Skeletal muscle tissue (tissue), 3 donors: ENCODE measurements at regions not wholly inside any gene's neighbourhood (a gene's known extent, or its start where the extent isn't known, plus 50 kb on each side); places are given as distances from the start of the nearest gene placed in this dataset.

Source experiments
- H3K27ac ChIP-seq: one replicate; pipeline ENCODE4 v1.7.0; 2013; ENCODE audit warnings: mild to moderate bottlenecking, low read depth, low read length, inconsistent platforms
- H3K27me3 ChIP-seq, 3 donors: one replicate each; pipeline ENCODE4 v1.7.0; 2013; ENCODE audit warnings: low read length in 3 of 3; ENCODE audit not compliant: control insufficient read depth in 3 of 3, insufficient read depth in 3 of 3
- H3K36me3 ChIP-seq, 3 donors: one replicate each; pipeline ENCODE4 v1.7.0; 2013; ENCODE audit warnings: low read length in 3 of 3; ENCODE audit not compliant: control insufficient read depth in 3 of 3, insufficient read depth in 3 of 3
- H3K4me1 ChIP-seq, 3 donors: one replicate each; pipeline ENCODE4 v1.7.0; 2013; ENCODE audit warnings: low read length in 3 of 3, mild to moderate bottlenecking in 3 of 3; ENCODE audit not compliant: control insufficient read depth in 3 of 3, insufficient read depth in 3 of 3
- H3K4me3 ChIP-seq, 3 donors: one replicate each; pipeline ENCODE4 v1.7.0; 2013; ENCODE audit warnings: low read length in 3 of 3
- H3K9ac ChIP-seq, 3 donors: one replicate each; pipeline ENCODE4 v1.7.0; 2013; ENCODE audit warnings: low read length in 3 of 3, mild to moderate bottlenecking in 3 of 3, moderate library complexity in 2 of 3, low read depth in 1 of 3
- H3K9me3 ChIP-seq, 3 donors: one replicate each; pipeline ENCODE4 v1.7.0; 2013; ENCODE audit warnings: low read length in 3 of 3; ENCODE audit not compliant: control insufficient read depth in 3 of 3
- donor health status: Osteomylitis.

DNA sequence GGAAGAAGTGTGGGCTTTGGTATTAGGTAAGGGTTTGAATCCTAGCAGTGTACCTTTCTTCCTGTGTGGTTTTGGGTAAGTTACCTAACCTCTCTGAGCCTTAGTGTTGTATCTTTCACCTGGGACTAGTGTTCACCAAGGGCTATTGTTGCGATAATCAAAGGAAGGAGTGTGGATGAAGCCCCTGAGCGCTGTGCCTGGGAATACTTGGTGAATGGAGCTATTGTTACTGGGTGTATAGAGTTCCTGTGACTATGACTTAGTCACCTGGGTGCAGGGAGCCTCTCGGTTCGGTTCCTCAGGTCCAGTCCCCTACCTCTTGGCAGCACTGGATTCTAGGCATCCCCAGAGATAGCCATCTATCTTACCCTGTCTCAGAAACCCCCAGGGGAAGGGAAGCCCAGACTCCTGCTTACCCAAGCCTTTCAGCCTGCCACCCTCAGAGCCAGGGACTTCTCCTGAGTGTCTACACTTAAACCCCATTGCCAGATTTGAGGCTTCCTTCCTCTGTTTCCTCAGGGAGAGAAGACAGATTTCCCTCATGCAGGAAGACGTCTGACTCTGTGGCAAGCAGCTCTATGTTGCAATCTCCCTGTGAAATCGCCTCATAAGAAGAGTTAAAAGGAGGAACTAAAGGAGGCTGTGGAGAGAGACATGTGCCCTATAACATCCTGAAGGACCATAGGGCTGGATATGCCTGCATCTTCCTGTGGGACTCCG is 181.0 kb upstream of the PITX1 start:
- H3K4me3 ChIP-seq, result no peak overlapping the region
- peaks cover 45 to 61% (median 57%) of the 10 kb centered on the region in 3 donors for H3K4me1 ChIP-seq
- H3K27ac ChIP-seq, result no peak overlapping the region
- H3K27me3 ChIP-seq, result no peaks in the 10 kb centered on the region
- H3K9ac ChIP-seq, result no peak overlapping the region
- no peaks in the 10 kb centered on the region for H3K9me3 ChIP-seq
- no peaks in the 10 kb centered on the region for H3K36me3 ChIP-seq

DNA sequence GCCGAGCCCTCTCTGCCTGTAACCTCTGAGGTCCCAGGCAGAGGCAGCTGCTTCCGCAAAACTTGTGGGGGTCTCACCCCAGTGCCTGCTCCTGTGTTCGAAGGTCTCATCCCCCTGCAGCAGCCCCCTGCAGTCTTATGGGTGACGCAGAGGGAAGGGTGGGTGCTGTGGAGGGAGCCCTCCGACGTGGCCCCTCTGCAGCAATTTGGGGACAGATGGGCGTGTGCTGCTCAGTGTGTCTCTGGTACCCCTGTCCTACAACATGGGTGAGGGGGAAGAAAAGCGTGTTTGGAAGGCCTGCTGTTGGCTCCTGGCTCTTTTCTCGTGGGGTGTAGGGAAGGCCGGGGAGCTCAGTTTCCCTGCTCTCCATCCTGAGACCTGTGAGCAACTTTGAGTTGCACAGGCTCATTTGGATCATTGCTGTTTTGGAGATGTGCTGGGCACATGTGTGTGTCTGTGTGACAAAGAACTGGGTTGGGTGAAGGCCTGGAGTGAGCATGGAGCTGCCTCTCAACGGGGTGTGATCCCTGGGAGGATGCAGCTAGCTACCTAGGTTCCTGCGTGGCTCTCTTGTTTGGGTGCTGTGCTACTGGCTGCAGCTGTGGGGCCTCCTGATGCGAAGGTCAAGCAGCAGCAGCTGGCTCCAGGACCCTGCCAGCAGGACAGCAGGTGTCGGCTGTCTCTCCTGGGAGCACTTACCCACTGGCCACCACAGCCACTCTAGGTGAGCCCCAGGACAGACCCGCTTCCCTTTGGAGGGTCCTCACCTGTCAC is 179.6 kb upstream of the PITX1 start:
- Histone ChIP-seq H3K4me3 (no peak overlapping the region), H3K36me3 (no peaks in the 10 kb centered on the region), H3K4me1 (peaks cover 45 to 69% (median 65%) of the 10 kb centered on the region in 3 donors), H3K27ac (no peak overlapping the region), H3K9me3 (no peaks in the 10 kb centered on the region), H3K9ac (peak overlapping the region in 1 of 3 donors; percentile 25), H3K27me3 (no peaks in the 10 kb centered on the region)

DNA sequence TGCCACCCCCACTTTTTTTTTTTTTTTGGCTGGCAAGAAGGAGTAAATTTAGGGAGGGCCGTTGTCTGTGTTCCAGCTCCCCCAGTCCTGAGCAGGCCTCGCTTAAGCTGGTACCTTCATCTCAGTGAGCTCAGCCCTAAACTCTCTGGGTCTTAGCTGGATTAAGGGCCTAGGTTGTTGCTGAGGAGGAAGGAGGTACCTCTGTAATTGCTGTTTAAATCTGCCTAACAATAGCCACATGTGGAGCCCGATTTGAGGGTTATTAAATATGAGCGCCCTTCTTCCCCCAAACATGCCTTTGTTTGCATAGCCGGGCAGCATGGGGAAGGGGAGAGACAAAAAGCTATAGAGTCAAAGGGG is 179.0 kb upstream of the PITX1 start:
- no peaks in the 10 kb centered on the region for H3K27me3 ChIP-seq
- H3K4me3 ChIP-seq, result no peak overlapping the region
- no peaks in the 10 kb centered on the region for H3K9me3 ChIP-seq
- H3K4me1 ChIP-seq, result peaks cover 48 to 75% (median 65%) of the 10 kb centered on the region in 3 donors
- no peaks in the 10 kb centered on the region for H3K36me3 ChIP-seq
- peak overlapping the region in 1 of 3 donors; percentile 25 for H3K9ac ChIP-seq
- no peak overlapping the region for H3K27ac ChIP-seq

DNA sequence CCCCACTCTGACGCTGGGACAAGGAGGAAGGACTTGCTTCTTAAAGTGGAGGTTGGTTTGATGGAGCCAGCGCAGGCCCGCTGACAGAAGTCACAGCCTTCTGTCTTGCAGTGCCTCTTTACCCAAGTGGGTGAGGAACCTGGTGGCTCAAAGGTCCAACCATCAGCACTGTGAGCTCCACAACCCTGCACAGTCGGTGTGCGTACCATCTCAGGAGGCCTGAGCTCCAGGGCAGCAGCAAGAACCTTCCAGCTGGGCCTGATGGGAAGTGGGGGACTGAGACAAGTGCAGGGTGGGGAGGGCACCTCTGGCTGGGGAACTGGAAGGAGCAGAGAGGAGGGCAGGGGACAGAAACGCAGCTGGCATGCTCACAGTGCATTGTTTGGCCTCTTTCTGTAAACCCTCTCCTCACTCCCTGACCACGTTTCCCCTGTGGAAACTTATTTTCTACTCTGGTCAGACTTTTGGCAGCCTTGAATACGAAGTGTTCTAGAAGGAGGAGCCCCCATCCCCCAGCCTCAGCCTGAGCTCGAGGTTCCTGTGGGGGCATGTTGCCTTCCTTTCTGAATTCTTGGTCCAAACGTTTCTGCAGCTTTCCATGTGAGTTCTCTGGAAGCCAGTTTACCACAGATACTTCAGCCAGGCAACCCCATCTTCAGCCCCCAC is 178.5 kb upstream of the PITX1 start:
- no peaks in the 10 kb centered on the region for H3K36me3 ChIP-seq

DNA sequence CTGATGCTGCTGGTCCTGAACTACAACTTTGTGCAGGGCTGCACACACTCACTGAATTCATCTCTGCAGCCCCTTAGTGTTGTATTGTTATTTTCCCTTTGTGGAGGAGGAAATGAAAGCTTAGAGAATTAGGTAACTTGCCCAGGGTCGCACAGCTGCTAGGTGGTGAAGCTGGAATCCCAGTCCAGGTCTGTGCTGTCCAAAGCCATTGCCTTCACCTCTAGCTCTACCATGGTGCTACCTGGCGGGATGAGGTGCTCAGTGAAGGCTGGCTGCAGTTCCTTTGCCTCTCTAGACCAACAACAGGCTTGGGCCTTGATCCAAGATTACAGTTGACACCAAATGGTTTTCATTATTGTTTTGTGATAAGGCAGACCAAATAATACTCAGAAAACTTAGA is 177.8 kb upstream of the PITX1 start:
- Histone ChIP-seq H3K9ac (peak overlapping the region in 2 of 3 donors; percentile 4 to 42), H3K9me3 (no peaks in the 10 kb centered on the region), H3K36me3 (no peaks in the 10 kb centered on the region), H3K27ac (peak overlapping the region; percentile 78), H3K4me3 (peak overlapping the region in 1 of 3 donors; percentile 10), H3K4me1 (peaks cover 44 to 66% (median 55%) of the 10 kb centered on the region in 3 donors), H3K27me3 (no peaks in the 10 kb centered on the region)

More for the DNA sequence above, 178.5 kb upstream of the PITX1 start:
- Histone ChIP-seq H3K4me1 (peaks cover 48 to 74% (median 61%) of the 10 kb centered on the region in 3 donors), H3K4me3 (no peak overlapping the region), H3K9ac (no peak overlapping the region), H3K27ac (no peak overlapping the region), H3K27me3 (no peaks in the 10 kb centered on the region), H3K9me3 (no peaks in the 10 kb centered on the region)

DNA sequence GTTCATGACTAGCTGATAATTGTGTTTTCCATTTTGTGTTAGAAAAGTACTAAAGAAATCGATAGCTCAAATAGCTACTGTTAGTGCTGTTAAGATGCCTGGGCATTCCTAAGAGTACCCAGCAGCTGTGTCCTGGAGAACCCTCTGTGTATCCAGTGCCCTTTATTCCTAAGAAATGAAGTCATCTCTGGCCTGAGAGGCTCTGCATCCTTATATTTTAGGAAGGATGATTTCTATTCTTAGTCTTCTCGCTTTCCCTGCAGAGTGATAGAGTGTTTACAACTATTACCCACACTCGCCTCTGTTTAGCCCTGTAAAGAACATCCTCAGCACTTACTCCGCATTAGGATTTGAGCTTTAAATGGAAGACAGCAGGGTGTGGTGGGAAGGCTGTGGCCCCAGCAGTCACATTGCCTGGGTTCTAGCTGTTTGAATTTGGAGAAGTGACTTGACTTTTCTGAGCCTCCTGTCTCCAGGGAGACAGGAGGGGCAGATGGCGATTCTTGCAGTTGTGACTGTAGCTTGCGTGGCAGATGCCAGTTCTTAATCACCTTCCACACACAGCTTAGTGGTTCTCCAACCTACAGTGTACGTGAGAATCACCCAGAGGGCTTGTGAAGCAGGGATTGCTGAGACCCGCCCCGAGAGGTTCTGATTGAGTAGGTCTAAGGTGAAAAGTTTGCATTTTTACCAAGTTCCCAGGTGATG is 177.2 kb upstream of the PITX1 start:
- peaks cover 44 to 62% (median 55%) of the 10 kb centered on the region in 3 donors for H3K4me1 ChIP-seq
- H3K9me3 ChIP-seq, result no peaks in the 10 kb centered on the region
- no peaks in the 10 kb centered on the region for H3K27me3 ChIP-seq
- peak overlapping the region; percentile 4 to 42 (median 23) for H3K9ac ChIP-seq
- peak overlapping the region in 1 of 3 donors; percentile 10 for H3K4me3 ChIP-seq
- peak overlapping the region; percentile 78 for H3K27ac ChIP-seq
- no peaks in the 10 kb centered on the region for H3K36me3 ChIP-seq

DNA sequence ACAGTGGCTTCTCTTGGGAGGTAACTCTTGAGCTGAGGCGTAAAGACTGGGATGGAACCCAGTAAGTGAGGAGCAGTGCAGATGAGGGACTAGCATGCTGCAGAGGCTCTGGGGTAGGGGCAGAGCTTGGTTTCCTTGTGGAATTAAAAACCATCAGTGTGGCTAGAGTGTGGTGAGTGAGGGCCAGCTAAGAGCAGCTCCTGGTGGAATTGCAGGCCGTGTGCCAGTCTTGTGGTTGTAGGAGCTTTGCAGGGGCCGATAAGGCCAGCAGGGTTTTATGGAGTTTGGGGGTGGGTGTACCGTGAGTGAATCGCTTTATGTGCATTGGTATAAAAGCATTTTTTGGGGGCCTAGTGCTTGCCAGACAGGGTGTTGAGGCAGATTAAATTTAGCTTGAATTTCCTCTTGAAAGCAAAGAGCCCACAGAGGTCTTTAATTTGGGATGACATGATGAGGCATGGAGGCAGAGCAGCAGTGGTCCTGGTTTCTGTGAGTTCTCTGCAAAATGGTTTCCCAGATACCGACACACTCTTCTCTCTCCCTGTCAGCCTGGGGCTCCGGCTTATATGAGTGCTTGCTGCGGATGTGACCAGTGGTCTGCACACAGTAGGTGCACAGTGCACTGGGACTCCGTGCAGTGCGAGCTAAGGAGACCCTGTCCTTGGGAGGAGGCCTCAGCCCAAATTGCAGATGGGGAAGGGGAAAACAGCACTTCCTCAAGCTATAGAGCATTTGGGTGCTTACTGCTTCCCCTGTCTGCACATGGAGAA is 176.4 kb upstream of the PITX1 start:
- no peaks in the 10 kb centered on the region for H3K36me3 ChIP-seq
- H3K9ac ChIP-seq, result no peak overlapping the region
- H3K4me3 ChIP-seq, result no peak overlapping the region
- peak overlapping the region; percentile 78 for H3K27ac ChIP-seq
- H3K4me1 ChIP-seq, result peaks cover 44 to 61% (median 60%) of the 10 kb centered on the region in 3 donors
- H3K9me3 ChIP-seq, result no peaks in the 10 kb centered on the region
- H3K27me3 ChIP-seq, result no peaks in the 10 kb centered on the region

DNA sequence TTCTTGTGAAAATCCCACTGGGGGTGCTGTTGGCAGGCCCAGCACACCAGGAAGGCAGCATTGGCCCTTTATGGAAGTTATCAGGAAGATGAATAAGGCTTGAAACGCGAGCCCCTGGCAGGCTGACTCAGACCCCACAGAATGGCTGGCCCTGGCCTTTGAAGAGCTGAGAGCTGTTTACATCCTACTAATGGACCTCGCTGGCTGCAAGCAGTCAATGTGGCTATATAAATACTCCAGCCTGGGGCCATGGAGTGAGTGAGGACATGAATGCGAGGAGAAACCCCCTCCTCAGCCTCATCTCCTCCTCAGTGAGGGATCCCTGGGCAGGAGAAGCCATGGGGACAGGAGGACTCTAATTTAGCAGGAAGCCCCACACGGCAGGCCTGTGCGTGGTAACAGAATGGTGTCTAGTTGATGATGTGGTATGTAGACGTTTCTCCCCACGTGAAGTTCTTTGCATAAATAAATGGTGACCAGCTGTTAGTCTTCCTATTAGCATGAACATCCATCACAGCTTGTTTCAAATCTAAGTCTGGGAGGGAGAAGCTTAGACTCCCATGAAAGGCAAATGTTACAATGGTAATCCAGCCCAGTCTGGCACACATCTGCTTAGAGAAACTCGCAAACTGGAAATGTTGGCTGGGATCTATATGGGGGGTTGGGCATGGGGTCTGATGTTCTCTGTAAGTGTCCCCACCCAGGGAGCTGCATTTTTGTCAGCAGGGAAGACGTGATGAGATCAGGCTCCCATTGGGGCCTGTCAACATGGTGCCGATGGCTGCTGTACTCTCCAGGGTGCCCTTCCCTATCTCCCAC is 175.1 kb upstream of the PITX1 start:
- H3K27ac ChIP-seq, result peak overlapping the region; percentile 68
- no peaks in the 10 kb centered on the region for H3K27me3 ChIP-seq
- peaks cover 42 to 59% (median 58%) of the 10 kb centered on the region in 3 donors for H3K4me1 ChIP-seq
- peak overlapping the region in 1 of 3 donors; percentile 12 for H3K4me3 ChIP-seq
- no peaks in the 10 kb centered on the region for H3K9me3 ChIP-seq
- no peaks in the 10 kb centered on the region for H3K36me3 ChIP-seq
- no peak overlapping the region for H3K9ac ChIP-seq
